GM08714 (cell line): ENCODE measurements at regions not wholly inside any gene's neighbourhood (a gene's known extent, or its start where the extent isn't known, plus 50 kb on each side); places are given as distances from the start of the nearest gene placed in this dataset.

Experiments used
- H3K4me3 ChIP-seq: fragments of 200-500 bp; sonication (Bioruptor generic); 2 replicates; pipeline ENCODE4 v1.5.1; 2014; ENCODE audit warnings: mild to moderate bottlenecking, low read length, inconsistent platforms
- ZNF274 ChIP-seq: IDR thresholded peaks from 2 replicates; pipeline ENCODE4 v1.6.1; 2012; ENCODE audit warnings: mild to moderate bottlenecking, low read depth, low read length

DNA sequence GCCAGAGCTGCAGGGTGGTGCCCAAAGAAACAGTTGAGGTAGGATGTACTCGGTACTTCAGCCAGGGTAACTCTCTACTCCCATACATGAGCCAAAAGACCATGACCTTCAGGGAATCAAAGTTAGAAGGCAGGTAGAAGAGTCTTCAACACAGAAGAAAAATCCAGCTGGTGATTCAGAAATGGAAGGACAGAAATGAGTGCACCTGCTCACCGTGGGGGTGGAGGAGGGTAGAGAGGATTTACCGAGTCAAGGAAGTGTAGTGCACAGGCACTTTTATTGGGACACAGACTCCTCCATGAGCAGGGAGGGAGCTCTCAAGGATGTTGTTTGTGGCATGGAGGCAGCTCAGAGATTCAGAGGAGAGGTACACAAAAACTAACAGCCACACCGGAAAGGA lies 330.3 kb upstream of the PRDM1 start:
- TF ChIP-seq ZNF274: no peak

DNA sequence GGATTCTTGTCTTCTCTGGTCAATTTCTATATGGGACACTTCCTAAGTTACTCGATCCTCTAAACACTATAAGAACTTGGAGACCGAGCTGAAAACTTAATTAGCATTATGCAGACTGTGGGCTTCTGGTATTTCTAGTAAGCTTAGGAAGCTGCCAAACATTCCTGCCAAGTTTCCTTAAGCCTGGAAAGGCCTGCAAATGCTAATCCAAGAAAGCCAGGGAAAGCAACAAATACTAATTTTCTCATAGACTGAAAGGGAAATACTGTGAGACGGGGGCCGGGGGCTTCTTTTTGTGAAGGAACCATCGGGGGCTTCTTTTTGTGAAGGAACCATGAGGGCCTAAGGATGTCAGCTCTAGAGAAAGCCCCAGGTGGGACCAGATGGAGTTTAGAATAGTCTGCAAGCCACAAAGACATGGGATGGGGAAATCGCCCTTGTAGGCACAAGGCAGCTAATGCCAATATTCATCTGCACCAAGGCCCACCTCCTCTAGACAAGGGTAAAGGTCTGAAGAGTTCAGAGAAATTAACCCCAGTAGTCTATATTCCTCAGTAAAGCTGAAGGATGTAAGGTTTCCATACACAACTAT lies 332.4 kb upstream of the PRDM1 start:
- no peak overlapping the region for H3K4me3 ChIP-seq
- no peak for TF ChIP-seq ZNF274

More for the DNA sequence above, 330.3 kb upstream of the PRDM1 start:
- H3K4me3 ChIP-seq: no peak overlapping the region

DNA sequence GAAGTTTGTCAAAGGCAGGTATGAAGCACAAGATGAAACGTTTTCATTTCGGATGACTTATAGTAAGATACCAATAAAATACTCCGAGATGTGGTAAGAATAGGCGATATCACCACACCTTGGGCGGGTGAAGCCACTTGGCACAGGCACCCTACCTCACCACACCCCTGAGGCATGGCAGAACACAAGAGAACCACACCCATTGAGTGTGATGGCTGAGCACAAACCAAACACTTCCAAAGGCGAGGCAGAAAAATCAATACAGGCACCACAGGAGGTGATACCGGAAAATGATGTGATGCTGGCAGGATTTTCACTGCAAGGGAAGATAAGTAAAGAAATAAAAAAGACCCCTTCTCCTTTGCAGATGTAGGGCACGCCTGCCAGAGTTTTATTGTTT lies 332.9 kb upstream of the PRDM1 start:
- TF ChIP-seq ZNF274: no peak
- no peak overlapping the region for H3K4me3 ChIP-seq

DNA sequence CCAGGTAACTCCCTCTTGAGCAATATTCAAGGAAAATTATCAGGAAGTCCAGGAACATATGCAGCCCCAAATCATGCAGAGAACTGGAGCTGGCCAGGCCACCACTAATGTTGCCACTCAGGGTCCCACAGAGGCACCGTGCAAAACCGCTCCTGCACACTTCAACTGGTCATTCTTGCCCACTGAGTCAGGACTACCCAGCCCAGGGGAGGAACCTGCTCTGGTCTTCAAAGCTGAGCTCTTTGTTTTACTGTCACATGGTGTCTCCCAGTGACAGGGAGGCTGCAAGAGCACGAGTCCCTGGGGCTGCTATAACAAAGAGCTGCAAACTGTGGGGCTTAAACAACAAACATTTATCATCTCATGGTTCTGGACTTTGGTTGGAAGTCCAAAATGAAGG lies 336.0 kb upstream of the PRDM1 start:
- H3K4me3 ChIP-seq: no peak overlapping the region
- TF ChIP-seq ZNF274: no peak

DNA sequence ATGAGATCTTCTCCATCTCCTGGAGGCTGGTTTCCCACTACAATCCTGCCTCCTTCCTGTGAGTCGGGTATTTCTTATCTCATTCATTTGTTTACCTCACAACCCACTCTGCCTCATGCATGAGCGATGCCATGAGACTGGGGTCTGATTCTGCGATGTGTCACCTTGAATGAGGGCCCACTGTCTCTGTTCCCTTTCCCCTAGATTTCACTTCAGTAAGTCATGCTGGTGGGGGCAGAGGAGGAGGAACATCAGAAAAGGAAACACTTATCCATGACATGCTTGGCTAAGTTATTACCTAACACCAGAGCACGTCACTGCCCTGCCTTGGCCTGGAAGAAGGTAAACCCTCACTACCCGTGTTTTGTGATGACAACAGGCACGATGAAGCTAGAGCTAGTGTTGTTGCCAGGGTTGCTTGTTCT lies 337.4 kb upstream of the PRDM1 start:
- no peak overlapping the region for H3K4me3 ChIP-seq
- no peak for TF ChIP-seq ZNF274

DNA sequence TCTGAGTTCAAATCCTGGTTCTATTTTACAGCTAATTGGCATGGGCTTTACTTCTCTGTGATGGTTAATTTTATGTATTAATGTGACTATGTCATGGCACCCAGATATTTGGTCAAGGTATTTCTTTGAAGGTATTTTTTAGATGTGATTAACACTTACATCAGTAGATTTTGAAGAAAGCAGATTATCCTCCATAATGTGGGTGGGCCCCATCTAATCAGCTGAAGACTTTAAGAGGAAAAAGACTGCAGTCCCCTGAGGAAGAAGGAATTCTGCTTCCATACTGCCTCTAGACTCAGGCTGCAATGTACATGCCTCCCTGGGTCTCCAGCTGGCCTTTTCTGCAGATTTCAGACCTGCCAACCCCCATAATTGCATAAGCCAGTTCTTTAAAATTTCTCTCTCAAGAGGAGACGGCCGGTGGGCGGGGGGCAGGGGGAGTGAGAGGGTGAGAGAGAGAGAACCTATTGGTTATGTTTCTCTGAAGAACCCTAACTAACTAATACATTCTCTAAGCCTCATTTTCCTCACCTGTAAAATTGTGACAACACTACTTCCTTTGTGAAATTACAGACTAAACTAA lies 338.2 kb upstream of the PRDM1 start:
- no peak for TF ChIP-seq ZNF274
- no peak overlapping the region for H3K4me3 ChIP-seq

DNA sequence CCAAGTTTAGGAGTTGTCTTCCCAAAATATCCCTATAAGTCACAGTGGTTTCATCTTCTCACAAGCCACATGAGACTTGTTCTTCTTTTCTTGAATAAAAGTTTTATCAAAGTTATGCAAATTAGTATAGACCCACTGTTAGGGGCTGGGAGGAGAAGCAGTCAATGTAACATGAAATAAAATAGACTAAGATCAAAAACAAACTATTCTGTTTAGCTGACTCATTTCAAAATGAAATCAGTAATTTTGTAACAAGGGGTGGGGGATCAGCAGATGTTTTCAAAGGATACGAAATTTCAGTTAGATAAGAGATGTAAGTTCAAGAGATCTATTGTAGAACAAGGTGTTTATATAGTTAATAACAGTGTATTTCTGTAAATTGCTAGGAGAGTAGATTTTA lies 339.6 kb upstream of the PRDM1 start:
- no peak overlapping the region; the same call in 1 of the 2 replicates for H3K4me3 ChIP-seq
- TF ChIP-seq ZNF274: no peak

DNA sequence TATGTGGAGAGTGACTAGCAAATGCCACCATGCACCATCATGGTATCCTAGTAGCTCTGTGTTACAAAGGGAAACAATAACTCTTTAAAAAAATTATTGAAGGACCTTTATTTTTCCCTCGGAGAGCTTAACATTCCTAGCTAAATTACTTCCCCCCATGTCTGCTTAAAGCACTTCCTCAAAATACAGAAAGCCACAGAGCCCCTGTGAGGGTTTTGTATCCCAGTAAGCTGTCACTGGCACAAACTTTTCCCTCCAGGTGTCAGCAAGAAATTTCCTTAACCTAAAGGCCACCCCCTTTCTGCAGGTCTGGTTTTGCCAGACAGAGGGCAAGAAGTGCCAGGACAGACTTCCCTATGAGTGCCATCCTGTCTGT lies 340.0 kb upstream of the PRDM1 start:
- no peak for TF ChIP-seq ZNF274
- no peak overlapping the region; the same call in 1 of the 2 replicates for H3K4me3 ChIP-seq

DNA sequence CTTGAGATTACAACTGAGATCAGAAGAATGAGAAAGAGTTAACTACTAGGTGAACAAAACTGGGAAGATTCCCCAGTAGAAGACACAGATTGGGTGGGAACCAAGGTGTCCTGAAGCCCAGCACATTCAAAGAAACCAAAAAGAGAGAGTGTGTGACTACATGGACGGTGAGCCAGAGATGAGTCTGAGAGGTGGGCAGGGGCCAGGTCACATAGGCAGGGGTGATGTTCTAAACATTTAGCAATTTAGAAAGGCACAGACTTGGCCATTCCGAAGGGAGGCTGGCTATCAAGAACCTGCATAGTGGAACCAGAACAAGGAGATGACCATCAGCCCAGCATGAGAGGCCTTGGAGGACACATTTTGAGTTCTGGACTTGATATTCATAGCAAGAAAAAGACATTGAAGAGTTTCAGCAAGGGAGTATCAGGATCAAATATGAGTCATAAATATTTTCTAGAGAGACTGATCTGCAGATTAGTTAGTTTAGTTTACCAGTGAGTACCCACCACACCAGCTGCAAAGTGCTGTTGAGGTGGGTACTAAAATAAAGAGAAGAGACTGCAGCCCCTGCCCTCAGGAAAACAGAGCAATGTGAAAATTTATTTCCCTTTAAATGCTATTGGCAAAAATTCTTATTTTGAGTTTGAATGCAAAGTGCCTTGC lies 340.5 kb upstream of the PRDM1 start:
- no peak overlapping the region for H3K4me3 ChIP-seq
- TF ChIP-seq ZNF274: no peak

DNA sequence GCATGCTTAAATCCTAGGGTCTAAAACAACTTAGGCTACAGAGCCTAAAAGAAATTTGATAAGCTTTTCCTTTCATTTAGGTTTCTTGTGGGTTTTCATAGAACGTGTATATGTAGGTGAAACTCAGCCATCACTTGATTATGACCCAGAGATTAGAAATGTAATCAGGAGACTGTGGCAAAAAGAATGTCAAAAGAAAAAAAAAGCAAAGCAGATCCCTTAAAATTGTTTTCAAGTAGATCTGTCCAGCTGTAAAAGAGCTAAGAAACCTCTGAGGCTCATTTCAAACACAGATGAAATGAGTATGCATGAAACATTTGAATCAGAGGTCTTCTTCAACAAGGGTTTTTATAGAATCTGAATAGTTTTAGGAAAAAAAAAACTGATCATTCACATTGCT lies 341.3 kb upstream of the PRDM1 start:
- no peak for TF ChIP-seq ZNF274
- H3K4me3 ChIP-seq: no peak overlapping the region

DNA sequence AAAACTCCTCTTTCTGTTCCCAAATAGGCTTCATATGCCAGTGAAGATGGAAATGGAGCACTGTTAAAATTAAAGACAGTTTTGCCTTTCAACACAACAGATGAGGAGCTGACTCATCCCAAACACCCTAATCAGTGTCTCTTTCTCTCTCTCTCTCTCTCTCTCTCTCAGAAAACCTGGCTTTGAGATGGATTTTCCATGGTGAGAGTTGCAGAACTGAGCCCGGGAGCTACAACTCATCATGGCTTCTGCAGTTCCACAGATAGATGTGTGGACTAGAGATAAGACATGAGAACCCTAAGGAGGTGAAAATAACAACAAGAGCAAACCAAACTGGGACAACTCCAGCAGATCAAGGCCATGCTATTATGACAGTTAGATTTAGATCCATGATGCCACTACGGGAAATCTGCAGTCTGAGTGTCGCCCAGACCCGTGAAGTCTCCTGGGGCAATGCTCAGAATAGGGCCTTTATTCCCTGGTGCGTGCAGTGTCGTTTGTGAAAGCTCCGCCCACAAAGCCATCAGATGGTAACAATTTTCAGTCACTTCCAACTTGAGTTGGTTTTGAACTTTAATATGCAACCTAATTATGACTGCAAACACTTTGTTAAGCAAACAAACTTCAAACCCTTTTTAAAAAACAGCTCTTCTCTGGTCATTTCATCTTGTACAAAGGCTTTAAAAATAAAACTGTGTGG lies 338.2 kb upstream of the PREP start:
- H3K4me3 ChIP-seq: no peak overlapping the region
- no peak for TF ChIP-seq ZNF274

DNA sequence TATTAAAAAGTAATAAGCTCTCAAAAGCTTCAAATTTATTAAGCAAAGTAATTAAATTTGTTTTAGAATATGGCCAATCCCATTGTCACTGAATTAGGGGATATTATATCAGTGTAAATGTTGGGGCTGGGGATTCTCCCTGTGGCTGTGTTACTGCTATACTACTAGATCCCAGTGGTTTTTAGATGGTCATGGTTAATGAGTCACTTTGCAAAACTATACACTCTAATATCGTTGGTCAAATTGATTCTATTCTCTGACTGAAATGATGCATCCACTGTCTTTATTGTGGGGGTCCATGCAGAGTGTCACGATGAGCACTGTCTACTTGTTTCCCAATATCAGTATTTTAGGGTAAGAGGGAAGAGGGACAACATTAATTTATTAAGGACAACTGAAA lies 336.9 kb upstream of the PREP start:
- no peak overlapping the region for H3K4me3 ChIP-seq
- TF ChIP-seq ZNF274: no peak

DNA sequence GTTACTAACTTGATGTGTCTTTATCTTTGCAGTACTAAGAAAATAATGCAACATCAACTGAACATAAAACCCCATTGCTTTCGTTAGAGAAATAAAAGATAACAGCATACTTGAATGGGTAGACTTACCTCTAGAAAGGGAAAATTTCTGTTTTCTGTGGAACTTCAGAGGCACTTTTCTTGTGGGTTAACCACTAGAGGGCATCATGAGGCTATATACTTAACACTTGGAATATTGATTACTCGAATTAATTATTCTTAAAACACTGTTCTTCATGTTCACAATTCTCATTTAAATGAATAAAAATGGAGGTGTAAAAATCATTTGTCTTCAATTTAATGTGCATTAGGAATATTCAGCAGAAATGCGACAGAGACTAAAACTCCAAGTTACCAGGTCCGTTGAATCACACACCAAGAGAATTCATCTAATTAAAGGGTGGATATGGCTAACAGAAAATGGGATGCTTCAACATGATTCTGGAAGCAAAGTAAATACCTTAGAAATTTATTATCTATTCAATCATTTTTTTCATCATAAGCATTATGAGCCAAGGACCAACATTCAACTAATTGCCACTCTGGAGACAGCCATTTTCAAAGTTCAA lies 330.8 kb upstream of the PREP start:
- no peak overlapping the region for H3K4me3 ChIP-seq
- TF ChIP-seq ZNF274: no peak

DNA sequence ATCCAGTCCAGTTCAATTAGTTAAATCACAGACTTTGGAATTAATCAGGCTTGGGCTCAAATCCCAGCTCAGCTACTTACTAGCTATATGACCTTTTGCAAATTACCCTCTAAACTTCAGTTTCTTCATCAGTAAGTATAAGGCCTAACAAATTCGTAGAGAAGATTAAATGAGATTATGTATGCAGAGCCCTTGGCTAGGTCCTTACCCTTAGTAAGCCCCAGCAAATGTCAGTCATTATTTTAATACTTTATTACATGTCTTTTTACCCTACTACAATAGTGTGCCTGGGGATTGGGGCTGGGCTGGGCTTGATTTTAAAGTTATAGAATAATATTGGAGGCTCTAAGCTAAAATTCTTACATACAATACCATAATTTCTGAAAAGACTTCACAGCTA lies 326.1 kb upstream of the PREP start:
- no peak for TF ChIP-seq ZNF274
- no peak overlapping the region for H3K4me3 ChIP-seq
